ENCODE measurements at regions not wholly inside any gene's neighbourhood (a gene's known extent, or its start where the extent isn't known, plus 50 kb on each side); places are given as distances from the start of the nearest gene placed in this dataset.

DNA sequence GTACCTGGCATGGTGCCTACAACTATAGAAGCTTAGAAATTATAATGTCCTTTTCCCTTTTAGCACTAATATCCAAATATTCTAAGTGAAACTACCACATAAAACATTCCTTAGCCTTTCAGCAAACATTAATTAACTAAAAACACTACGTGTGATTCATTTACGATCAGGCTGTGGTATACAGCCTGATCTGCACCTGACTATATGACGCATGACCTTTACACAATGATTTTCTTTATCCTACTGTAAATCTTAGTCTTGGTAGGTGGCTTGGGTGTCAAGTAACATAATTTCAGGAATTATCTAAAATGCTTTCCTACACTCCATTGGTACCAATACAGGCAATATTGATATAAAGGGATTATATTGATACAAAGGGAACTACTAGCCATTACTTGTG is 686.7 kb downstream of the DTWD2 start:
- TF ChIP-seq CTCF (IDR thresholded peaks at IDR 0.05; ENCODE audit: low read length) (no peak), EZH2 (optimal IDR thresholded peaks at IDR 0.05; ENCODE audit: low read depth, low read length) (no peak)
